GM13977 (cell line): ENCODE measurements at regions not wholly inside any gene's neighbourhood (a gene's known extent, or its start where the extent isn't known, plus 50 kb on each side); places are given as distances from the start of the nearest gene placed in this dataset.

ENCODE experiments used
- DNase-seq: peaks from one replicate; pipeline ENCODE4 v3.0.0; 2012; ENCODE audit warnings: low spot score
- in situ Hi-C: fragments of 300-500 bp; cut with MboI; formaldehyde crosslinking; loops from one replicate; pipeline ENCODE4 v1.12.0; 2022; ENCODE audit warnings: low sequenced_read_pairs, low pct_unique_long_range_greater_than_20kb, mixed read lengths, inconsistent platforms; ENCODE audit not compliant: unreplicated experiment
- TF ChIP-seq, protein P1 (sequence below): IDR thresholded peaks from 2 replicates; pipeline ENCODE4 v1.5.1; 2012; ENCODE audit warnings: mild to moderate bottlenecking, control low read depth; ENCODE audit not compliant: insufficient read depth; ENCODE audit errors: extremely low read depth, missing control alignments

DNA sequence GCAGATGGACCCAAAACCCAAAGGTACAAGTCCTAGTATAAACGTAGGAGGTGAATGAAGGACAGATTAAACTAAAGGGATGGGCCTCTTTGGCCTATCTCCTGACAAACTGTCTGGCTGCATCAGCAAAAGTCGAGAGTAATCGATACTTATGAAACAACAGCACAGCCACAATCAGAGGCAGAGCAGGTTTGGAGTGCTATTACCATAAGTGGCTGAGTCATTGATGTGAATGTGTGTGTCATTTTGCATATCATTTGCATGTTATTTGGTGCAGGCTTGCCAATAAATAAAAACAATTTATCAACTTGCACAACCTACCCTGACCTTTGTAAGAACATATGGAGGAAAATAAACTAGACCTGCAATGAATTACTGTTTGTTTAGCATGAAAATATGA, 283.1 kb downstream of the NUF2 start:
- TF ChIP-seq, protein P1, sequence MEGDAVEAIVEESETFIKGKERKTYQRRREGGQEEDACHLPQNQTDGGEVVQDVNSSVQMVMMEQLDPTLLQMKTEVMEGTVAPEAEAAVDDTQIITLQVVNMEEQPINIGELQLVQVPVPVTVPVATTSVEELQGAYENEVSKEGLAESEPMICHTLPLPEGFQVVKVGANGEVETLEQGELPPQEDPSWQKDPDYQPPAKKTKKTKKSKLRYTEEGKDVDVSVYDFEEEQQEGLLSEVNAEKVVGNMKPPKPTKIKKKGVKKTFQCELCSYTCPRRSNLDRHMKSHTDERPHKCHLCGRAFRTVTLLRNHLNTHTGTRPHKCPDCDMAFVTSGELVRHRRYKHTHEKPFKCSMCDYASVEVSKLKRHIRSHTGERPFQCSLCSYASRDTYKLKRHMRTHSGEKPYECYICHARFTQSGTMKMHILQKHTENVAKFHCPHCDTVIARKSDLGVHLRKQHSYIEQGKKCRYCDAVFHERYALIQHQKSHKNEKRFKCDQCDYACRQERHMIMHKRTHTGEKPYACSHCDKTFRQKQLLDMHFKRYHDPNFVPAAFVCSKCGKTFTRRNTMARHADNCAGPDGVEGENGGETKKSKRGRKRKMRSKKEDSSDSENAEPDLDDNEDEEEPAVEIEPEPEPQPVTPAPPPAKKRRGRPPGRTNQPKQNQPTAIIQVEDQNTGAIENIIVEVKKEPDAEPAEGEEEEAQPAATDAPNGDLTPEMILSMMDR = no peak
- in situ Hi-C loops = no loop called here

DNA sequence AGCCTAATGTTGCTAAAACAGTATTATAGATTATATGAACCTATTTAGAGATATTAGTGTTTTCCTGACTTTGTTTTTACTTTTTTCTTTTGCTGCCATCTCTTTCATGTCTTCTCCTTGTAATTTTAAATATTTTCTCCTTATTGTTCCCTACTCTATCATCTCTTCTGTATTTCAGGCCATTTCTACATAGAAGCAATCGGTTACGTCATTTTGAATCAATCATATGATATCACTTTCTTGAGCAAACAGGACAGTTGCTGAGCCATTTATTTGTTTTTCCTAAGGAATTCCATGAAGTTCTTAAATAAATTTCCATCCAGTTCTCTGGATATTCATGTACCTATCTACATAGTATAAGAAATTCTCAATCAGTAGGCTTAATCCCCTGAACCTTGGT, 287.2 kb downstream of the NUF2 start:
- DNase-seq = no peak
- TF ChIP-seq, protein P1 = no peak
- in situ Hi-C loops = no loop called here

More for the DNA sequence above, 283.1 kb downstream of the NUF2 start:
- DNase-seq = no peak

DNA sequence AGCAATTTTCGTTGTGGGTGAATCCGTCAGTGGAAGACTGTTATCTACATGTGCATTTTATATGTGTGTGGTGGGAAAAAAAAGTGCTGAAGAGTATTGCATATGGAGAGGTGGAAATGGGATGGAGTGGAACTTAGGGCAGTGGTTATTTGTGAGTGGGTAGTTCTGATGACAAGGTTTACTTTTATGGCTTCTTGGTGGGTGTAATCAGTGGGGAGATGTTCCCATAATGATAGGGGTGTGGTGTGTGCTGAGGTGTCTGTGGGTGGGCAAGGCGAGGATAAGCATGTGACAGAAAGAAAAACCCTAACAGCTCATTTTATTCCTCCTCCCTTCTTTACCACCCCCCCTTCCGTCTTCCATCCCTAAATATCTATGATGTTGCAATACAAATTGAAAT, 288.1 kb downstream of the NUF2 start:
- in situ Hi-C loops = no loop called here
- DNase-seq = no peak
- TF ChIP-seq, protein P1 = no peak

DNA sequence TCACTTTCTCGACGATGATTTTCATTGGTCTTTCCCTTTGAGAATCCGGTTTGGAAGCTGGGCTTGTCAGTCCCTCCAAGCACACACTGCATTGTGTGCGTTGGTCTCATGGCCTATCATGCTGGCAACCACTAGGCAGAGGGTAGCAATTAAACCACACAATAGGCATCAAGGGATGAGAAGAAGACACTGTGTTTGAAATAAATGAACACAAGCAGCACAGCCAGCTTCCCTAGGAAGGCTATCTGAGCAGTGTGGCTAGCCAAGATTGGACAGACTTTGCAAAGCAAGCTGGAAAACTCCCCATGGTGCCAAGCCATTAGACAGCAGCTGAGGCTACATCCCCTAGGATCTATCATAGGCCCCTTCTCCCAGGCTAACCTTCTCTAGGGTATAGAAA, 288.7 kb downstream of the NUF2 start:
- no peak for DNase-seq
- TF ChIP-seq, protein P1 = no peak
- in situ Hi-C loops = no loop called here

DNA sequence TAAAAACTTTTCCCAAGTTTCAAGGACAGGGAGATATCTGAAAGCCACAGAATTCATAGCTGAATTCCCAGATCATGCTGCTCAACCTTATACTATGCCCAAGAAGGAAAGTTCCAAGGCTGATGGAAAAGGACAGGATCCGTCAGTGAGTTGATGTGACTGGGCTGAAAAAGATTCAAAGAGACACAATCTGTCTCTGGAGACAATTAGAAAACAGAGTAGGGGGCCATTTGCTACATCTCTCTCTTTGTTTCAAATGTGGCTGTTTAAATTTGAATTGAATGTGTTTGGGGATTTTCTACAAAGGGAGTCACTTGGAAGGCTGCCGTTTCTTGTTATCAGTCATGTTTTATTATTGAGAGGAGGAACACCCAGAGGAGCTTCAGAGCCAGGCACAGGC, 292.6 kb downstream of the NUF2 start:
- no peak for DNase-seq
- in situ Hi-C loops = no loop called here

DNA sequence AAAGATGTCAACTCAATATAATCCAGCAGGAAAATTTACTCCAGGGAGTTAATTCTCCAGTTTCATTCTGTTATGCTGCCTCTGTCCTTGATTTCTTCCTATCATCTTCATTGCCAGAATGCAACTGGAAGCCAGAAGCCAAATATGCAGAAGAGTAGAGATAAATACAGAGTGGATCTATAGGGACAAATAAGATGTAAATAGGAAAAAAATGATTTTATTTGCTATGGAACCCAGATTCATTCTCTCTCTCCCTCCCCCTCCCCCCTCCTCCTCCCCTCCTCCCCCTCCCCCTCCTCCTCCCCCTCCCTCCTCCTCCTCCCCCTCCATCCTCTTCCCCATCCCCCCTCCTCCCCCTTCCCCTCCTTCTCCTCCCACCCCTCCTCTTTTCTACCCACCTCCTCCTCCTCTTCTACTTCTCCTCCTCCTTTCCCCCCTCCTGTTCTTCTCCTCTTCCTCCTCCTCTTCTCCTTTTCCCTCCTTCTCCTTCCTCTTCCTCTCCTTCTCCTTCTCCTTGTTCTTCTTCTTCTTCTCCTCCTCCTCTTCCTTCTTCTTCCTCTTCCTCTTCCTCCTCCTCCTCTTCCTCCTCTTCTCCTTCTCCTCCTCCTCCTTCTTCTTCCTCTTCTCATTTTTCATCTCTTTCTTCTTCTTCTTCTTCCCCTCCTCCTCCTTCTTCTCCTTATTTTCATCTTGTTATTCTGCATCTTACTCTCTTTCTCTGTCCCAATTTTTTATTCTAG, 306.4 kb downstream of the NUF2 start:
- in situ Hi-C loops = no loop called here
- TF ChIP-seq, protein P1 = no peak
- DNase-seq = no peak

More for the DNA sequence above, 292.6 kb downstream of the NUF2 start:
- TF ChIP-seq, protein P1 = no peak

DNA sequence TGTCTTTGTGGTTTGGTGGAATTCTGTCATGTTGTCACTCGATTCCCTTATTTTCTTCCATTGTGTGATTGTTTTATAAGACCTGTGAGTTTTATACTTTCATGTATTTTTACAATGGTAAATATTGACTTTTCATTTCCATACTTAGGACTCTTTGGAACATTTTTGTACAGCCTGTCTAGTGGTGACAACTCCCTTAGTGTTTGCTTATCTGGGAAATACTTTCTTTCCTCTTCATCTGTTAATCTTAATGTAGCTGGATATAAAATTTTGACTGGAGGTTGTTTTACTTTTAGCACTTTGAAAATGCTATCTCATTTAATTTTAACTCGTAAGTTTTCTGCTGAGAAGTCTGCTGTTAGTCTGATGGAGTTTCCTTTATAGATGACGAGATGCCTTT, 310.5 kb downstream of the NUF2 start:
- TF ChIP-seq, protein P1 = no peak

More for the DNA sequence above, 310.5 kb downstream of the NUF2 start:
- DNase-seq = no peak
- in situ Hi-C loops = no loop called here
